PFSK-1 (cell line): ENCODE measurements at regions not wholly inside any gene's neighbourhood (a gene's known extent, or its start where the extent isn't known, plus 50 kb on each side); places are given as distances from the start of the nearest gene placed in this dataset.

Source experiments
- FOXP2 ChIP-seq: optimal IDR thresholded peaks from 2 replicates; pipeline ENCODE3; 2011; ENCODE audit warnings: borderline replicate concordance, control low read depth, inconsistent platforms; ENCODE audit not compliant: insufficient read depth; ENCODE audit errors: extremely low read length, extremely low read depth
- POLR2AphosphoS5 ChIP-seq: IDR thresholded peaks from 2 replicates; pipeline ENCODE4 v1.6.1; 2012; ENCODE audit warnings: low read depth, mild to moderate bottlenecking, control low read depth, low read length, moderate library complexity
- REST ChIP-seq, 2 experiments: IDR thresholded peaks; 2 replicates each; pipeline versions ENCODE4 v1.6.1 to v1.8.0; 2011 to 2012; ENCODE audit warnings: low read depth in 2 of 2, low read length in 2 of 2, control low read depth in 1 of 2, inconsistent platforms in 1 of 2, mild to moderate bottlenecking in 1 of 2, moderate library complexity in 1 of 2; ENCODE audit not compliant: insufficient read depth in 1 of 2
- SIN3A ChIP-seq: IDR thresholded peaks from 2 replicates; pipeline ENCODE4 v1.6.1; 2012; ENCODE audit warnings: mild to moderate bottlenecking, low read length, moderate library complexity, borderline replicate concordance; ENCODE audit not compliant: insufficient read depth
- TAF1 ChIP-seq: IDR thresholded peaks from 2 replicates; pipeline ENCODE4 v1.6.1; 2012; ENCODE audit warnings: low read length, control low read depth, borderline replicate concordance; ENCODE audit not compliant: insufficient read depth

GRCh38 chr12:76201316-76201715 lies 116.8 kb upstream of the NAP1L1 start:
- no peak for TF ChIP-seq POLR2AphosphoS5
- no peak for TF ChIP-seq REST (IDR thresholded peaks at IDR 0.05; ENCODE audit: insufficient read depth in 1 of 2, low read depth in 2 of 2, low read length in 2 of 2)
- no peak for TF ChIP-seq TAF1
- TF ChIP-seq SIN3A: no peak
- TF ChIP-seq FOXP2: no peak
